Thymus (tissue), 11 donors: ENCODE measurements at regions not wholly inside any gene's neighbourhood (a gene's known extent, or its start where the extent isn't known, plus 50 kb on each side); places are given as distances from the start of the nearest gene placed in this dataset.

Source experiments
- DNase-seq, 9 donors: peaks; one replicate each; pipeline ENCODE4 v3.0.0-alpha.2; 2013; ENCODE audit warnings: low spot score in 9 of 9, low read depth in 6 of 9, missing footprints in 1 of 9
- H3K27ac ChIP-seq, 2 donors: one replicate each; pipeline ENCODE4 v1.5.1; 2013; ENCODE audit warnings: control low read depth in 1 of 2, low read depth in 1 of 2, low read length in 1 of 2, mild to moderate bottlenecking in 1 of 2, moderate library complexity in 1 of 2
- H3K27me3 ChIP-seq, 2 donors: one replicate each; pipeline ENCODE4 v1.5.1; 2013; ENCODE audit warnings: low read length in 1 of 2; ENCODE audit not compliant: control insufficient read depth in 2 of 2, insufficient read depth in 1 of 2
- H3K36me3 ChIP-seq, 2 donors: one replicate each; pipeline ENCODE4 v1.5.1; 2013; ENCODE audit warnings: low read length in 1 of 2, mild to moderate bottlenecking in 1 of 2, moderate library complexity in 1 of 2; ENCODE audit not compliant: control insufficient read depth in 2 of 2, insufficient read depth in 2 of 2
- H3K4me1 ChIP-seq, 2 donors: one replicate each; pipeline ENCODE4 v1.5.1; 2013; ENCODE audit warnings: low read length in 2 of 2; ENCODE audit not compliant: control insufficient read depth in 2 of 2, insufficient read depth in 2 of 2
- H3K4me3 ChIP-seq, 2 donors: one replicate each; pipeline ENCODE4 v1.5.1; 2013; ENCODE audit warnings: low read length in 2 of 2, control low read depth in 1 of 2, mild to moderate bottlenecking in 1 of 2
- H3K9me3 ChIP-seq, 2 donors: one replicate each; pipeline ENCODE4 v1.5.1; 2013; ENCODE audit warnings: low read length in 1 of 2, mild to moderate bottlenecking in 1 of 2; ENCODE audit not compliant: control insufficient read depth in 2 of 2, insufficient read depth in 1 of 2
- WGBS: extraction: QIAGEN DNeasy Blood & Tissue Kit; methylation state at CpG from one replicate; pipeline ENCODE4 v1.1.7; 2013; 5-methylcytosine and 5-hydroxymethylcytosine counted together
- donor health status: healthy.

- H3K27me3 ChIP-seq, result no peaks in the 10 kb centered on the region
- no peaks in the 10 kb centered on the region for H3K9me3 ChIP-seq
- no peak overlapping the region for H3K4me3 ChIP-seq
- DNase-seq, result no peak
- no peak overlapping the region for H3K27ac ChIP-seq
- H3K36me3 ChIP-seq, result peaks cover 0 to 13% of the 10 kb centered on the region in 2 donors
- peaks cover 0 to 11% of the 10 kb centered on the region in 2 donors for H3K4me1 ChIP-seq
- WGBS, result 98% methylated on average over 17 of the region's 17 CpGs
These were observed 219.0 kb upstream of the CST7 start for GRCh38 chr20:24729896-24730605.

DNA sequence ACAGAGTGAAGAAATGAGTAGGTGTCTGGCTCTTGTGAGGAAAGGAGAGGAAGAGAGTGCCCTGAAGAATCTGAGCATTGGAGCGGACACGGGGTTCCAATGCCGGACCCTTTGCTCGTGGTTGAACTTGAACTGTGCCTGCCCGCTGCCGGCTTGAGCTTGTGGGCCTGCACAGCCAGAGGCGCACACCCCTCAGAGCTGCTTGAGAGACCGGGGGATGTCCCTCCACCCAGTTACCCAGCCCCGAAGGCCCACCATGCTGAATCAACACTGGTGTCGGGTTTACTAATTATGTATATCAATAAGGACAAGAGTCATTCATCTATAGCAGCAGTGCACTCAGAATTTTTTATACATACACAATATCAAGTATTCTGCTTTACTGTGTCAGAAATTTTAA lies 218.3 kb upstream of the CST7 start:
- Histone ChIP-seq H3K4me3 (no peak overlapping the region), H3K4me1 (peaks cover 0 to 11% of the 10 kb centered on the region in 2 donors), H3K36me3 (peaks cover 0 to 13% of the 10 kb centered on the region in 2 donors), H3K27ac (no peak overlapping the region), H3K9me3 (no peaks in the 10 kb centered on the region), H3K27me3 (no peaks in the 10 kb centered on the region)
- no peak for DNase-seq
- WGBS, result 96% methylated on average over 10 of the region's 10 CpGs

- Histone ChIP-seq H3K27ac (no peak overlapping the region), H3K27me3 (no peaks in the 10 kb centered on the region), H3K9me3 (no peaks in the 10 kb centered on the region), H3K36me3 (peaks cover 0 to 13% of the 10 kb centered on the region in 2 donors), H3K4me1 (peaks cover 2 to 11% of the 10 kb centered on the region in 2 donors), H3K4me3 (no peak overlapping the region)
- no peak for DNase-seq
- WGBS, result 84% methylated on average over 10 of the region's 10 CpGs
These were observed 217.8 kb upstream of the CST7 start for GRCh38 chr20:24731312-24731711.

- H3K4me3 ChIP-seq, result no peak overlapping the region
- no peak overlapping the region for H3K27ac ChIP-seq
- peaks cover 2 to 11% of the 10 kb centered on the region in 2 donors for H3K4me1 ChIP-seq
- H3K36me3 ChIP-seq, result peaks cover 0 to 13% of the 10 kb centered on the region in 2 donors
- WGBS, result 97% methylated on average over 5 of the region's 5 CpGs
- H3K27me3 ChIP-seq, result no peaks in the 10 kb centered on the region
- H3K9me3 ChIP-seq, result no peaks in the 10 kb centered on the region
- no peak for DNase-seq
These were observed 217.0 kb upstream of the CST7 start for GRCh38 chr20:24732076-24732475.

GRCh38 chr20:24732599-24732998 lies 216.5 kb upstream of the CST7 start:
- no peak overlapping the region for H3K27ac ChIP-seq
- H3K36me3 ChIP-seq, result peaks cover 0 to 13% of the 10 kb centered on the region in 2 donors
- no peak overlapping the region for H3K4me3 ChIP-seq
- peaks cover 2 to 11% of the 10 kb centered on the region in 2 donors for H3K4me1 ChIP-seq
- H3K27me3 ChIP-seq, result no peaks in the 10 kb centered on the region
- DNase-seq, result no peak
- WGBS, result 87% methylated on average over 4 of the region's 4 CpGs
- H3K9me3 ChIP-seq, result no peaks in the 10 kb centered on the region

- H3K27ac ChIP-seq, result no peak overlapping the region
- no peaks in the 10 kb centered on the region for H3K27me3 ChIP-seq
- H3K4me1 ChIP-seq, result peaks cover 7 to 11% of the 10 kb centered on the region in 2 donors
- peaks cover 0 to 13% of the 10 kb centered on the region in 2 donors for H3K36me3 ChIP-seq
- 99% methylated on average over 1 of the region's 1 CpG for WGBS
- no peak overlapping the region for H3K4me3 ChIP-seq
- DNase-seq, result no peak
- no peaks in the 10 kb centered on the region for H3K9me3 ChIP-seq
These were observed 215.7 kb upstream of the CST7 start for GRCh38 chr20:24733416-24733815.

- peaks cover 0 to 13% of the 10 kb centered on the region in 2 donors for H3K36me3 ChIP-seq
- no peak overlapping the region for H3K4me3 ChIP-seq
- WGBS, result 98% methylated on average over 10 of the region's 10 CpGs
- H3K27me3 ChIP-seq, result no peaks in the 10 kb centered on the region
- H3K9me3 ChIP-seq, result no peaks in the 10 kb centered on the region
- DNase-seq, result no peak
- H3K4me1 ChIP-seq, result peaks cover 15 to 17% of the 10 kb centered on the region in 2 donors
- H3K27ac ChIP-seq, result no peak overlapping the region
These were observed 214.9 kb upstream of the CST7 start for GRCh38 chr20:24734139-24734538.

DNA sequence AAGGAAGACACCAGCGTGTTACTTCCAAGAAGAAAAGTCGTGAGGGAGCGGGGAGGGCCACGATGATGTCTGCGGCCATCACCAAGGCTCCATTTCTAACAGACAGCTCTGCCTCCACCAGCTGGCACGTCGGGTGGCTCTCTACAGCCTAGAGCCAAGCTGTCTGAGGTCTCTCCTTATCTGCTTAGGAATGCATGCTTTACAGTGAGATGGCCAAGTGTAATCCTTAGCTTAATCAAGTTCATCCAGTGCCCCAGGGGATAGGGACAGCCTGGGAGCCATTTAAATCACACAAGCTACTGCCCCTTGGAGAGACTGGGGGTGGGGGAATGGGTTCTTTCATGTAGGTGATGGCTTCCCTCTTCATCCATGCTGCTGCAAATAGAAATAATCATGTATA lies 213.8 kb upstream of the CST7 start:
- Histone ChIP-seq H3K4me1 (peaks cover 18 to 19% of the 10 kb centered on the region in 2 donors), H3K4me3 (no peak overlapping the region), H3K27ac (no peak overlapping the region), H3K9me3 (no peaks in the 10 kb centered on the region), H3K27me3 (no peaks in the 10 kb centered on the region), H3K36me3 (peaks cover 0 to 6% of the 10 kb centered on the region in 2 donors)
- no peak for DNase-seq
- 85% methylated on average over 7 of the region's 7 CpGs for WGBS

- Histone ChIP-seq H3K4me1 (peaks cover 23 to 28% of the 10 kb centered on the region in 2 donors), H3K9me3 (no peaks in the 10 kb centered on the region), H3K27me3 (no peaks in the 10 kb centered on the region), H3K27ac (no peak overlapping the region), H3K36me3 (peaks cover 0 to 6% of the 10 kb centered on the region in 2 donors), H3K4me3 (no peak overlapping the region)
- WGBS, result 70% methylated on average over 10 of the region's 10 CpGs
- no peak for DNase-seq
These were observed 212.8 kb upstream of the CST7 start for GRCh38 chr20:24736131-24736843.
